GM12878 (cell line): ENCODE measurements at regions not wholly inside any gene's neighbourhood (a gene's known extent, or its start where the extent isn't known, plus 50 kb on each side); places are given as distances from the start of the nearest gene placed in this dataset.

Source experiments
- ATAC-seq: fragments of 200-7000 bp; cut with Tn5 transposase; 3 replicates; pipeline ENCODE4 v1.9.1; 2020; ENCODE audit warnings: mild to moderate bottlenecking, moderate library complexity
- BruUV-seq: library from RNA; stranded (reverse); fragments of 400-500 nt; replicated peaks from 2 replicates; lab custom pipeline; 2021; lab: Mats Ljungman, UMichigan
- CTCF ChIA-PET: fragments of 300-600 bp; sonication (Branson Sonifier 250); formaldehyde crosslinking; extraction: SDS; loops from one replicate; lab custom pipeline; 2021; ENCODE audit warnings: inconsistent platforms; lab: Yijun Ruan, JAX
- POLR2A ChIA-PET: fragments of 350-600 bp; formaldehyde crosslinking; extraction: SDS; loops from one replicate; lab custom pipeline; 2021; ENCODE audit warnings: inconsistent platforms; lab: Charles Lee
- RAD21 ChIA-PET: fragments of 300-600 bp; sonication (Branson Sonifier 250); formaldehyde crosslinking; loops from one replicate; lab custom pipeline; 2023; ENCODE audit warnings: antibody characterized with exemption; ENCODE audit not compliant: unreplicated experiment; lab: Charles Lee
- SMC1A ChIA-PET: fragments of 300-600 bp; sonication (Branson Sonifier 250); formaldehyde crosslinking; loops from one replicate; lab custom pipeline; 2023; ENCODE audit not compliant: unreplicated experiment, uncharacterized antibody; lab: Charles Lee
- DNase-seq: peaks from one replicate; pipeline ENCODE4 v3.0.0-alpha.2; 2011; ENCODE audit warnings: low read depth, low spot score
- FAIRE-seq: peaks from 3 replicates; lab custom pipeline; 2011; peaks lifted over from hg19 to GRCh38; lab: Jason Lieb, UNC
- H2AFZ ChIP-seq: 2 replicates; pipeline ENCODE4 v1.6.0; 2011; ENCODE audit warnings: low read depth, low read length, control low read depth; ENCODE audit not compliant: control insufficient read depth
- H3K27ac ChIP-seq: 2 replicates; pipeline ENCODE4 v1.5.1; 2011; ENCODE audit warnings: control low read depth; ENCODE audit not compliant: control insufficient read depth, insufficient read depth
- H3K27me3 ChIP-seq, 2 experiments: replicated peaks in 1 of 2; 2 replicates each; pipeline versions ENCODE4 v1.6.0 to v1.6.1; 2011; ENCODE audit warnings: low read length in 1 of 2; ENCODE audit not compliant: control insufficient read depth in 2 of 2, insufficient read depth in 2 of 2
- H3K36me3 ChIP-seq, 2 experiments: 2 replicates each; pipeline ENCODE4 v1.5.1; 2011; ENCODE audit warnings: low read length in 1 of 2; ENCODE audit not compliant: control insufficient read depth in 2 of 2, insufficient read depth in 2 of 2
- H3K4me1 ChIP-seq: 2 replicates; pipeline ENCODE4 v1.6.1; 2011; ENCODE audit warnings: mild to moderate bottlenecking, low read length, moderate library complexity, mixed read lengths; ENCODE audit not compliant: control insufficient read depth, insufficient read depth
- H3K4me2 ChIP-seq: 2 replicates; pipeline ENCODE4 v1.6.0; 2011; ENCODE audit warnings: control low read depth; ENCODE audit not compliant: control insufficient read depth, insufficient read depth
- H3K4me3 ChIP-seq: fragments of 200-600 bp; sonication (generic); 2 replicates; pipeline ENCODE4 v1.5.1; 2016
- H3K79me2 ChIP-seq: 2 replicates; pipeline ENCODE4 v1.6.0; 2011; ENCODE audit warnings: low read length; ENCODE audit not compliant: control insufficient read depth, insufficient read depth
- H3K9ac ChIP-seq: 2 replicates; pipeline ENCODE4 v1.8.0; 2011; ENCODE audit warnings: low read length, control low read depth, mixed read lengths; ENCODE audit not compliant: control insufficient read depth, insufficient read depth
- H3K9me3 ChIP-seq: replicated peaks from 3 replicates; pipeline ENCODE4 v1.5.1; 2011; ENCODE audit warnings: mild to moderate bottlenecking, low read length; ENCODE audit not compliant: control insufficient read depth, insufficient read depth
- H4K20me1 ChIP-seq: 2 replicates; pipeline ENCODE4 v1.6.0; 2011; ENCODE audit not compliant: control insufficient read depth, insufficient read depth
- BHLHE40 ChIP-seq, 2 experiments: fragments of 450-650 bp in 1 of 2; IDR thresholded peaks; 2 replicates each; pipeline ENCODE4 v1.6.1; 2011 to 2017; ENCODE audit warnings: low read depth in 2 of 2, borderline replicate concordance in 1 of 2, improper control_type of control experiment in 1 of 2, low read length in 1 of 2, mild to moderate bottlenecking in 1 of 2
- CREM ChIP-seq: IDR thresholded peaks from 2 replicates; pipeline ENCODE4 v1.6.1; 2014; ENCODE audit warnings: antibody characterized with exemption, low read depth
- DPF2 ChIP-seq: fragments of 450-650 bp; IDR thresholded peaks from 2 replicates; pipeline ENCODE4 v1.6.1; 2017; ENCODE audit warnings: mild to moderate bottlenecking
- E2F4 ChIP-seq: IDR thresholded peaks from 2 replicates; pipeline ENCODE4 v1.6.1; 2012; ENCODE audit warnings: low read depth, low read length, improper control_type of control experiment
- KLF5 ChIP-seq: fragments of 450-650 bp; IDR thresholded peaks from 2 replicates; pipeline ENCODE4 v1.6.1; 2014; ENCODE audit warnings: mild to moderate bottlenecking; ENCODE audit not compliant: partially characterized antibody
- NR2C1 ChIP-seq: fragments of 450-650 bp; IDR thresholded peaks from 2 replicates; pipeline ENCODE4 v1.6.1; 2017; ENCODE audit warnings: antibody characterized with exemption, mild to moderate bottlenecking, moderate library complexity
- PAX8 ChIP-seq: fragments of 450-650 bp; IDR thresholded peaks from 2 replicates; pipeline ENCODE4 v1.6.1; 2017; ENCODE audit warnings: mild to moderate bottlenecking, moderate library complexity
- POU2F2 ChIP-seq: IDR thresholded peaks from 3 replicates; pipeline ENCODE4 v1.6.1; 2011; ENCODE audit warnings: low read depth, mild to moderate bottlenecking, low read length, borderline replicate concordance
- SRF ChIP-seq, 2 experiments: IDR thresholded peaks; 2 replicates each; pipeline ENCODE4 v1.6.1; 2011; ENCODE audit warnings: low read depth in 2 of 2, low read length in 2 of 2, mild to moderate bottlenecking in 1 of 2, moderate library complexity in 1 of 2
- TCF12 ChIP-seq: IDR thresholded peaks from 2 replicates; pipeline ENCODE4 v1.6.1; 2011; ENCODE audit warnings: low read depth, mild to moderate bottlenecking, low read length
- WGBS: methylation state at CpG from one replicate; pipeline ENCODE4 v1.1.6; 2016; ENCODE audit warnings: low lambda C conversion rate; ENCODE audit not compliant: insufficient replicate concordance, insufficient coverage; ENCODE audit errors: missing lambda C conversion rate; 5-methylcytosine and 5-hydroxymethylcytosine counted together
- in situ Hi-C: fragments of 300-500 bp; cut with MboI; formaldehyde crosslinking; loops from 9 replicates; pipeline ENCODE4 v1.14.3; 2018; ENCODE audit warnings: mixed read lengths
- intact Hi-C: fragments of 100-400 bp; cut with micrococcal nuclease; formaldehyde crosslinking; loops from one replicate; pipeline ENCODE4 v1.14.2; 2022; ENCODE audit not compliant: unreplicated experiment
- TF ChIP-seq, protein P1 (sequence below): IDR thresholded peaks from 2 replicates; pipeline ENCODE4 v1.6.1; 2011; ENCODE audit warnings: low read depth, mild to moderate bottlenecking, low read length, moderate library complexity, borderline replicate concordance; ENCODE audit errors: extremely low read depth
- TF ChIP-seq, protein P2 (sequence below): IDR thresholded peaks from 2 replicates; pipeline ENCODE4 v1.6.1; 2011; ENCODE audit warnings: low read depth, low read length, improper control_type of control experiment, borderline replicate concordance

GRCh38 chr3:127423856-127424765 lies 136.3 kb upstream of the PRR20G start:
- in situ Hi-C loops: no loop called here
- H4K20me1 ChIP-seq: no peaks in the 10 kb centered on the region; the same call in 1 of the 2 replicates
- no peak for DNase-seq
- H3K4me3 ChIP-seq: no peak overlapping the region
- intact Hi-C loops: no loop called here
- no peak overlapping the region for H3K4me2 ChIP-seq
- no peak overlapping the region for H3K9ac ChIP-seq
- H3K79me2 ChIP-seq: no peaks in the 10 kb centered on the region
- BruUV-seq: no TSS peak
- ChIA-PET SMC1A (interaction anchor here (1.5 kb wide), 1 partner anchor 8 kb away, joined by 4 read pairs; no protein-coding TSS in a partner anchor), CTCF (interaction anchor here (1.5 kb wide), 1 partner anchor 11 kb away, joined by 3 read pairs; no protein-coding TSS in a partner anchor), RAD21 (no interaction called here), POLR2A (no interaction called here)
- no peak overlapping the region for H2AFZ ChIP-seq
- ATAC-seq: no peak
- no peaks in the 10 kb centered on the region for H3K36me3 ChIP-seq
- no peaks in the 10 kb centered on the region for H3K4me1 ChIP-seq
- WGBS: 48% methylated on average over 21 of the region's 23 CpGs
- H3K27me3 ChIP-seq: peaks cover 2 to 7% of the 10 kb centered on the region in 2 experiments; a peak in 3 of 4 replicates
- no peak for FAIRE-seq
- no peak overlapping the region for H3K27ac ChIP-seq
- TF ChIP-seq PAX8 (no peak), POU2F2 (no peak), SRF (IDR thresholded peaks at IDR 0.05; ENCODE audit: low read depth in 2 of 2, low read length in 2 of 2) (no peak), KLF5 (no peak), TCF12 (no peak), CREM (no peak), E2F4 (no peak), DPF2 (no peak), NR2C1 (no peak), BHLHE40 (IDR thresholded peaks at IDR 0.05; ENCODE audit: borderline replicate concordance in 1 of 2, low read depth in 2 of 2, low read length in 1 of 2) (no peak)
- TF ChIP-seq, protein P1, sequence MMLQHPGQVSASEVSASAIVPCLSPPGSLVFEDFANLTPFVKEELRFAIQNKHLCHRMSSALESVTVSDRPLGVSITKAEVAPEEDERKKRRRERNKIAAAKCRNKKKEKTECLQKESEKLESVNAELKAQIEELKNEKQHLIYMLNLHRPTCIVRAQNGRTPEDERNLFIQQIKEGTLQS: no peak
- TF ChIP-seq, protein P2, sequence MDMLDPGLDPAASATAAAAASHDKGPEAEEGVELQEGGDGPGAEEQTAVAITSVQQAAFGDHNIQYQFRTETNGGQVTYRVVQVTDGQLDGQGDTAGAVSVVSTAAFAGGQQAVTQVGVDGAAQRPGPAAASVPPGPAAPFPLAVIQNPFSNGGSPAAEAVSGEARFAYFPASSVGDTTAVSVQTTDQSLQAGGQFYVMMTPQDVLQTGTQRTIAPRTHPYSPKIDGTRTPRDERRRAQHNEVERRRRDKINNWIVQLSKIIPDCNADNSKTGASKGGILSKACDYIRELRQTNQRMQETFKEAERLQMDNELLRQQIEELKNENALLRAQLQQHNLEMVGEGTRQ: no peak
- no peaks in the 10 kb centered on the region for H3K9me3 ChIP-seq
